ENCODE measurements at regions not wholly inside any gene's neighbourhood (a gene's known extent, or its start where the extent isn't known, plus 50 kb on each side); places are given as distances from the start of the nearest gene placed in this dataset.

GRCh38 chr9:23590276-23591000 is 235.6 kb downstream of the ELAVL2 start:
- H4K91ac ChIP-seq (ENCODE audit: insufficient read depth, low read depth, low read length): no peak overlapping the region
- no peak for ATAC-seq (ENCODE audit: low read depth)
- no peak overlapping the region for H2BK120ac ChIP-seq (ENCODE audit: low read depth, low read length)
- no peak overlapping the region for H3K4me3 ChIP-seq (ENCODE audit: insufficient read depth, low read depth, low read length)
- H3K18ac ChIP-seq (ENCODE audit: low read depth, low read length): no peak overlapping the region
- no peaks in the 10 kb centered on the region for H4K20me1 ChIP-seq (ENCODE audit: insufficient read depth, low read length)
- H3K36me3 ChIP-seq (ENCODE audit: control insufficient read depth, insufficient read depth, low read length): no peaks in the 10 kb centered on the region
- H2BK5ac ChIP-seq (ENCODE audit: low read depth, low read length, poor library complexity, severe bottlenecking): no peak overlapping the region
- intact Hi-C loops (cut with micrococcal nuclease): no loop called here
- no peak overlapping the region for H4K8ac ChIP-seq (ENCODE audit: low read depth in 2 of 2, low read length in 2 of 2)
- no peak overlapping the region for H3K4ac ChIP-seq (ENCODE audit: low read depth, low read length)
- no CpG with 5 or more reads among the region's 3 CpGs for WGBS, 2 experiments (ENCODE audit: extremely low coverage in 2 of 2, insufficient read length in 1 of 2)
- in situ Hi-C loops (cut with MboI; ENCODE audit: low sequenced_read_pairs): no loop called here
- H3K23ac ChIP-seq (ENCODE audit: low read depth, low read length): no peak overlapping the region
- H2AK5ac ChIP-seq (ENCODE audit: low read depth, low read length): no peak overlapping the region
- H2AFZ ChIP-seq (replicated peaks; ENCODE audit: low read length, poor library complexity): no peak overlapping the region
- H3K56ac ChIP-seq (ENCODE audit: extremely low read depth, insufficient read depth, low read length): no peak overlapping the region
- ChIA-PET POLR2A (ENCODE audit: unreplicated experiment) (no interaction called here), CTCF (no interaction called here)
- H2BK15ac ChIP-seq (ENCODE audit: low read depth, low read length): no peak overlapping the region
- no peak overlapping the region for H2AK9ac ChIP-seq (replicated peaks; ENCODE audit: low read depth, low read length, poor library complexity)
- TF ChIP-seq RFX5 (IDR thresholded peaks at IDR 0.05; ENCODE audit: low read depth, low read length) (no peak), CEBPB (IDR thresholded peaks at IDR 0.05; ENCODE audit: low read depth, low read length) (no peak), MAZ (IDR thresholded peaks at IDR 0.05; ENCODE audit: borderline replicate concordance, low read depth, low read length) (no peak), MAFK (IDR thresholded peaks at IDR 0.05; ENCODE audit: low read depth, low read length) (no peak), NFE2L2 (IDR thresholded peaks at IDR 0.05; ENCODE audit: low read depth, low read length) (no peak), BHLHE40 (IDR thresholded peaks at IDR 0.05; ENCODE audit: low read depth, low read length) (no peak), RCOR1 (IDR thresholded peaks at IDR 0.05; ENCODE audit: insufficient replicate concordance, low read length) (no peak), USF2 (IDR thresholded peaks at IDR 0.05; ENCODE audit: low read depth, low read length) (no peak), CHD1 (IDR thresholded peaks at IDR 0.05; ENCODE audit: low read depth, low read length) (no peak), ELK1 (IDR thresholded peaks at IDR 0.05; ENCODE audit: borderline replicate concordance, low read depth, low read length) (no peak), CTCF (conservative IDR thresholded peaks at IDR 0.05; ENCODE audit: low read depth, low read length) (no peak), RAD21 (IDR thresholded peaks at IDR 0.05; ENCODE audit: low read length) (no peak)
- no peak overlapping the region for H3K14ac ChIP-seq (replicated peaks; ENCODE audit: low read depth, low read length)
- H3K4me2 ChIP-seq (ENCODE audit: low read depth, low read length): no peak overlapping the region
- H3K9me1 ChIP-seq (ENCODE audit: insufficient read depth, low read length): no peaks in the 10 kb centered on the region
- no peaks in the 10 kb centered on the region for H3K27me3 ChIP-seq (ENCODE audit: control insufficient read depth, insufficient read depth, low read length)
- dilution Hi-C loops (cut with HindIII; ENCODE audit: low sequenced_read_pairs, unreplicated experiment): no loop called here
- H4K5ac ChIP-seq (ENCODE audit: low read depth, low read length): no peak overlapping the region
- H3K9ac ChIP-seq (ENCODE audit: low read depth, low read length): no peak overlapping the region
- H3K27ac ChIP-seq (ENCODE audit: insufficient read depth, low read length): no peak overlapping the region
- H3K9me3 ChIP-seq (ENCODE audit: control insufficient read depth, insufficient read depth, low read length): peaks cover 11% of the 10 kb centered on the region
- H3K79me1 ChIP-seq (ENCODE audit: low read depth in 1 of 2, low read length in 2 of 2): no peaks in the 10 kb centered on the region
- no peaks in the 10 kb centered on the region for H3K4me1 ChIP-seq (ENCODE audit: control insufficient read depth, insufficient read depth, low read length)
- no peak overlapping the region for H2BK20ac ChIP-seq (ENCODE audit: low read depth, low read length)
- DNase-seq: no peak
- no TSS peak for BruUV-seq (replicated peaks)

All from IMR-90 (cell line).